Coronary artery (tissue), 2 donors: ENCODE measurements at regions not wholly inside any gene's neighbourhood (a gene's known extent, or its start where the extent isn't known, plus 50 kb on each side); places are given as distances from the start of the nearest gene placed in this dataset.

ENCODE experiments used
- DNase-seq: peaks from one replicate; pipeline ENCODE4 v3.0.0-alpha.2; 2017; ENCODE audit warnings: low spot score
- H3K27ac ChIP-seq, 2 donors: fragments of 200-600 bp; sonication (generic); one replicate each; pipeline ENCODE4 v1.5.1; 2016 to 2019
- H3K4me3 ChIP-seq: fragments of 200-600 bp; sonication (generic); 2 replicates; pipeline ENCODE4 v1.5.1; 2016; ENCODE audit warnings: mild to moderate bottlenecking, moderate library complexity
- CTCF ChIP-seq: fragments of 200-600 bp; sonication (generic); IDR thresholded peaks from one replicate; pipeline ENCODE4 v1.5.1; 2019; ENCODE audit warnings: antibody characterized with exemption

- TF ChIP-seq CTCF = no peak
- no peak for DNase-seq
Measured at GRCh38 chr15:95501865-95502264, 828.6 kb upstream of the NR2F2 start.

GRCh38 chr15:95503107-95503506 is 827.4 kb upstream of the NR2F2 start:
- no peak overlapping the region for H3K4me3 ChIP-seq
- H3K27ac ChIP-seq = no peak overlapping the region
- no peak for DNase-seq
- no peak for TF ChIP-seq CTCF

More at GRCh38 chr15:95501865-95502264, 828.6 kb upstream of the NR2F2 start:
- Histone ChIP-seq H3K27ac (no peak overlapping the region), H3K4me3 (no peak overlapping the region)

- no peak overlapping the region for H3K27ac ChIP-seq
- H3K4me3 ChIP-seq = no peak overlapping the region
- no peak for DNase-seq
- no peak for TF ChIP-seq CTCF
Measured at GRCh38 chr15:95503640-95504225, 826.8 kb upstream of the NR2F2 start.

- Histone ChIP-seq H3K4me3 (no peak overlapping the region), H3K27ac (no peak overlapping the region)
- DNase-seq = no peak
- TF ChIP-seq CTCF = no peak
Measured at GRCh38 chr15:95511671-95512070, 818.8 kb upstream of the NR2F2 start.

- DNase-seq = no peak
- TF ChIP-seq CTCF = no peak
Measured at GRCh38 chr15:95512906-95513305, 817.6 kb upstream of the NR2F2 start.

GRCh38 chr15:95519887-95520286 is 810.6 kb upstream of the NR2F2 start:
- Histone ChIP-seq H3K27ac (no peak overlapping the region), H3K4me3 (no peak overlapping the region)
- no peak for DNase-seq
- no peak for TF ChIP-seq CTCF

More at GRCh38 chr15:95512906-95513305, 817.6 kb upstream of the NR2F2 start:
- no peak overlapping the region for H3K4me3 ChIP-seq
- no peak overlapping the region for H3K27ac ChIP-seq

- Histone ChIP-seq H3K4me3 (no peak overlapping the region), H3K27ac (no peak overlapping the region)
- DNase-seq = no peak
- no peak for TF ChIP-seq CTCF
Measured at GRCh38 chr15:95520511-95520910, 810.0 kb upstream of the NR2F2 start.
